ENCODE measurements at regions not wholly inside any gene's neighbourhood (a gene's known extent, or its start where the extent isn't known, plus 50 kb on each side); places are given as distances from the start of the nearest gene placed in this dataset.

GRCh38 chr7:20026762-20027161, 190.4 kb downstream of the MACC1 start:
- DNase-seq (ENCODE audit: insufficient read length, low spot score) (no peak), FAIRE-seq (no peak)

- no peak for DNase-seq (ENCODE audit: insufficient read length, low spot score)
- FAIRE-seq, result peak; percentile 53
Measured at GRCh38 chr7:20021831-20022230, 195.4 kb downstream of the MACC1 start.

- DNase-seq (ENCODE audit: insufficient read length, low spot score) (no peak), FAIRE-seq (peak; percentile 35)
Measured at GRCh38 chr7:20021066-20021465, 196.1 kb downstream of the MACC1 start.

DNA sequence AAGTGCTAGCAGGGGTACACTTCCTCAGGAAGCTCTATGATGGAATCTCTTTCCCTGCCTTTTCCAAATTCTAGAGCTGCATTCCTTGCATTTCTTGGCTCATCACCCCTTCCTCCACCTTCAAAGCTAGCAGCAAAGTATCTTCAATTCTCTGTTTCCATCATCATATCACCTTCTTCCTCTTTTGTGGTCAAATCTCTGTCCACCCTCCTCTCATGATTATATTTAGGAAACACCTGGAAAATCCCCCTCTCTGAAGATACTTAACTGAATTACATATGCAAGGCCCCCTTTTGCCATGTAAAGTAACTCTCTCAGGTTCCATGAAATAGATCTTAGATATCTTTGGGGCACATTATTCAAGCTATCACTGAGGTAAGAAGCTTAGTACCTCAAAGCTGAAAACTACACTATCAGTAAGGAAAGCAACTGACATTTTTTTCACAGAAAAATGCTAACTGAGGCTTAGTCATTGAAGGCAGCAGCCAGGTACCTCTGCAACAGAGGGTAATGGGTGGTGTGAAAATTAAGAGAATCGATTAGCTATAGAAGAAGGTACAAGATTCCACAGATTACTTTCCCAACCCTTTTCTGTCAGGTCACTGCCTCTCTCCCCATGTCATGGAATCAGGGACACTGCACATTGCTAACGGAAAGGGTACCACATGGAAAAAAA, 197.3 kb downstream of the MACC1 start:
- FAIRE-seq (peak; percentile 72), DNase-seq (ENCODE audit: insufficient read length, low spot score) (no peak)

DNA sequence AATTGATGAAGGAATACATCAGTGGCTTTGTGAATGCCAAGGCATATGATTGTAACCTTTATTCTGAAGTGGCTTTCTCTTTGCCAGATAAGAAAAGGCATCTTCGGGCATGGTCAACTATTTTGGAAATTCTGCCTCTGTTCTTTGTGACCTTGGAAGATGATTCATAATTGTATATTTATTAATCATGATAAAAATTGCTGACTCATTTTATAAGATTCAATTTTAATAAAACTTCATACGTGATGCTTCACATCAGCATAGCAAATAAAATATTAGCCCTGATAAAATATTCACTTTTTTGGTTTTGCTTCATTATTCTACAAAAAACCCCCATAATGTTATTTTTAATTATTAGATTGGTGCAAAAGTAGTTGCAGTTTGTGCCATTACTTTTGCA, 200.5 kb downstream of the MACC1 start:
- FAIRE-seq, result no peak
- no peak for DNase-seq (ENCODE audit: insufficient read length, low spot score)

DNA sequence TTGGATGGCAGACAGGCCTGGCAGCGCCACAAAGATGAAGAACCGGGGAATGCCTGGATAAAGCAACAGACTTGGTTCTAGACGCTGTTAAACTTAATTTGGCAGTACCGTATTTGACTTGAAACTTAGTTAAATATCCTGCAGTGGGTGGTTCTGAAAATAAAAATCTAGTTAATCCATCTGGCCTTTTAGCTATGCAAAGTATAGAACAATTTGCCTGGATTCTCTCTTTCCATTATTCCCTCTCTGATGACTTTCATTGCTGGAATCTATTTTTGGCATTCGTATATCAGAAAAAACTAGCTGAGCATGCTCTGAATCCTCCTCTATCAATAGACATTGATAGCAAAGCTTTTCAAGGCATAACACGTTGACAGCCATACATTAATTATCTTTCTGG, 203.6 kb downstream of the MACC1 start:
- FAIRE-seq (no peak), DNase-seq (ENCODE audit: insufficient read length, low spot score) (no peak)

- no peak for FAIRE-seq
- no peak for DNase-seq (ENCODE audit: insufficient read length, low spot score)
Measured at GRCh38 chr7:20012100-20012499, 205.1 kb downstream of the MACC1 start.

- DNase-seq (ENCODE audit: insufficient read length, low spot score) (no peak), FAIRE-seq (peak; percentile 54)
Measured at GRCh38 chr7:20010877-20011276, 206.3 kb downstream of the MACC1 start.

DNA sequence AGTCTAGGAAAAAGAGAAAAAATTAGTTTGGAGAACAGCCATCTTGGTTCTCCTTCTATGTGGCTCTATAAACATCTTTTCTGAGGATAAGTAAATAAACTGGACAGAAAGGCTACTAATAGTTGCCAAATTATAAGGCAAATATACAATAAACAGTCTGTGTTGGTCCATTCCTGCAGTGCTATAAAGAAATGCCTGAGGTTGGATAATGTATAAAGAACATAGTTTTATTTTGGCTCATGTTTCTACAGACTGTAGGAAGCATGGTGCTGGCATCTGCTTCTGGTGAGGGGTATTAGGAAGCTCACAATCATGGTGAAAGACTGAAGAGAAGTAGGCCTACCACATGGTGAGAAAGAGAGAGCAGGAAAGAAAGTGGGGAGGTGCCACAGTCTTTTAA, 209.7 kb downstream of the MACC1 start:
- FAIRE-seq (peak; percentile 58), DNase-seq (ENCODE audit: insufficient read length, low spot score) (no peak)

- no peak for DNase-seq (ENCODE audit: insufficient read length, low spot score)
- FAIRE-seq, result no peak
Measured at GRCh38 chr7:20005081-20005480, 212.1 kb downstream of the MACC1 start.

- no peak for FAIRE-seq
- DNase-seq (ENCODE audit: insufficient read length, low spot score), result no peak
Measured at GRCh38 chr7:19999681-20000080, 217.5 kb downstream of the MACC1 start.

DNA sequence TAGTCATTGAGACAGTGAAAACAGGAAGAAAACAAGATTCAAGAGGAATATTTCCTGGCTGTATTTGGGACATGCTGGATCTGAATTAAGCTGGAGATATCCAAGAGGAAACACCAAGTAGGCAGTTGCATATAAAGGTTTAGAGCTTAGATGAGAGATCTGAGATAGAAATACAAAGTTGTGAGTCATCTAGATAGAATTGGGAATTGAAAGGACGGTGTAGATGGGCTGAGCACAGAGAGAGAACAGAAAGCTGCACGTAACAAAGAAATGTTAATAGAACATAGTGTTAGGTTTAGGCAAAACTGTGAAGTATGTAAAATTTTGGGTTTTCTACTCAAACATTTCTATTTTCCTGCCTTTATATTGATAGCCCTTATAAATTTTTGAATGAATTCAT, 218.5 kb upstream of the TMEM196 start:
- DNase-seq (ENCODE audit: insufficient read length, low spot score), result no peak
- no peak for FAIRE-seq

GRCh38 chr7:19989906-19990305, 216.5 kb upstream of the TMEM196 start:
- FAIRE-seq, result no peak
- no peak for DNase-seq (ENCODE audit: insufficient read length, low spot score)

DNA sequence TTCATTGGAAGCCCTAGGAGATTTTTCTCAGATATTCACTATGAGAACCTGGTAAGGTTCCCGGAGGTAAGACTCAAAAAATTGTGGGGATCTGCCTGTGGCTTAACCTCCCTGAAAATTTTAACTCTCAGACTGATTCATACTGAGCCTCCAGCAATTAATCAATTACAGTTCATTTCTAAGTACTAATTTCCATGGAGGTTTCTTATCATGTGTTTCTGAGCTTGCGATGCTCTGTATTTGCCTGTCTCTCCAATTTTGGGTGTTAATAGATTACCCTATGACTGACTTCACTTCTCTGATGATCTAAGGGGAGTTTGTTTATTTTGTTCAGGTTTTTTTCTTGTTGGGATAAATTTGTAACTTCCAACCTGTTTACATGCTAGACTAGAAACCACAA, 215.4 kb upstream of the TMEM196 start:
- peak; percentile 57 for FAIRE-seq
- DNase-seq (ENCODE audit: insufficient read length, low spot score), result no peak

- FAIRE-seq (no peak), DNase-seq (ENCODE audit: insufficient read length, low spot score) (no peak)
Measured at GRCh38 chr7:19984231-19984632, 210.8 kb upstream of the TMEM196 start.

DNA sequence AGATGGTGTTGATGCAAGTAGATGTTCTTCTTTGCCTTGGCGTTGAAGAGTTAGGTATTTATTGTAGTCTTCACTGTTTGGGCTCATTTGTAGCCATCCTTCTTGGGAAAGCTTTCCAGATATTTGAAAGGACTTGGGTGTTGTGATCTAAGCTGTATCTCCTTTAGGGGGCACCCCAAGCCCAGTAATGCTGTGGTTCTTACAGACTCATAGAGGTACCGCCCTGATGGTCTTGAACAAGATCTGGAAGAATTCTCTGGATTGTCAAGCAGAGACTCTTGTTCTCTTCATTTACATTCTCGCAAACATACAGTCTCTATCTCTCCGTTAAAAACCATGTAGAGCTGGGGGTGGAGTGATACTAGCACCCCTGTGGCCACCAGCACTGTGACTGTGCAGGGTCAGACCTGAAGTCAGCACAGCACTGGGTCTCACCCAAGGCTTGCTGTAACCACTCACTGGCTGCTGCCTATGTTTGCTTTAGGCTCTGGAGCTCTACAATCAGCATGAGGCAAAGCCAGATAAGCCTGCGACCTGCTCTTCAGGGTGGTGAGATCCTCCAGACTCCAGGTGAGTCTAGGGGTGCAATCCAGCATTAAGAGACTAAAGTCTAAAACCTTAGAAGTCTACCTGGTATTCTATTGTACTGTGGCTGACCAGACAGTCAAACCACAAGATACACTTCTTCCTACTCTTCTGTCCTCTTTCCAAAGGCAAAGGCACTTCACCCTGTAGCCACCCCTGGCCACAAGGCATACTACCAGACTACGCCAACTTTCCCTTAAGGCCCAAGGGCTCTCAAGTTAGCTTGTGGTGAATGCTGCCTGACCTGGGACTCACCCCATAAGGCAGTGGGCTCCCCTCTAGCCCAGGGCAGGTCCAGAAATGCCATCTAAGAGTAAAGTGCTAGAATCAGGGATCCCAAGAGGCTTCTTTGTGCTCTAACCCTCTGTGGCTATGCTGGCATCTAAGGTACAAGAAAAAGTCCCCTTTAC, 209.7 kb upstream of the TMEM196 start:
- DNase-seq (ENCODE audit: insufficient read length, low spot score) (no peak), FAIRE-seq (peak; percentile 55)

DNA sequence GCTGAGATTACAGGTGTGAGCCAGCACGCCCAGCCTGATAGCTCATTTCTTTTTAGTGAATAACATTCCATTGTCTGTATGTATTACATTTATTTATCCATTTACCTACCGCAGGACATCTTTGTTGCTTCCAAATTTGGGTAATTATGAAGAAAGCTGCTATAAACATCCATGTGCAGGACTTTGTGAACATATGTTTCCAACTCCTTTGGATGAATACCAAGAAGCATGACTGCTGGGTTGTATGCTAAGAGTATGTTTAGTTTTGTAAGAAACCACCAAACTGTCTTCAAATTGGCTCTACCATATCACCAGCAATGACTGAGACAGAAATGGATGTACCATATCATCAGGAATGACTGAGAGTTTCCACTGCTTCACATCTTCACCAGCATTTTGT, 200.2 kb upstream of the TMEM196 start:
- no peak for DNase-seq (ENCODE audit: insufficient read length, low spot score)
- FAIRE-seq, result no peak

DNA sequence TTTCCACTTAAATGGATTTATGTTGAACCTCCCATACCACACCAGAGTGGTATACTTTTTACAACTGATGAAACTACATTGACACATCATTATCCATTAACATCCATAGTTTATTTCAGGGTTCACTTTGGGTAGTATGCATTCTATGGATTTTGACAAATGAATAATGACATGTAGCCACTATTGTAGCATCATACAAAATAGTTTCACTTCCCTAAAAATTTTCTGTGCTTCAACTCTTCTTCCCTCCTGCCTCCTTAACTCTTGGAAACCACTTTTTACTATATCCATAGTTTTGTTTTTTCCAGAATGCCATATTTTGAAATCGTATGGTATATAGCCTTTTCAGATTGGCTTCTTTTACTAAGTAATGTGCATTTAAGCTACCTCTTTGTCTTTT, 199.5 kb upstream of the TMEM196 start:
- DNase-seq (ENCODE audit: insufficient read length, low spot score) (no peak), FAIRE-seq (peak; percentile 77)

DNA sequence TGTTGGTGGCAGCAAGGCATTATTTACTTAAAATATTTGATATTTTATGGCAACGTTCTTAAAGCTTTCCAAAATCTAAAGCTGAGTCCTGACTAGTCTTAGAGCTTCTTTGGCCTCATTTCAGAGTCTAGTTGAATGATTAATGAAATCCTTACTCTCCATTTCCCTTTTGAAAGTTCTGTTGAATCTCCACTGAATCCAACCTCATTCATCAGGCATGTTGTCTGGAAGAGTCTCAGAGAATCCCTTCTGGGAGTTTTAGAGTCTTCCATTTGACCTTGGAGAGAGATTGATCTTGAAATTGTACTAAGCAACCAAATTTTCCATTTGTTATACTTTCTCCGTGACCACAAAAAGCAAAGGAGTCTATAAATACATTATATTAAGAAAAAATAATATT, 198.5 kb upstream of the TMEM196 start:
- DNase-seq (ENCODE audit: insufficient read length, low spot score) (no peak), FAIRE-seq (no peak)

DNA sequence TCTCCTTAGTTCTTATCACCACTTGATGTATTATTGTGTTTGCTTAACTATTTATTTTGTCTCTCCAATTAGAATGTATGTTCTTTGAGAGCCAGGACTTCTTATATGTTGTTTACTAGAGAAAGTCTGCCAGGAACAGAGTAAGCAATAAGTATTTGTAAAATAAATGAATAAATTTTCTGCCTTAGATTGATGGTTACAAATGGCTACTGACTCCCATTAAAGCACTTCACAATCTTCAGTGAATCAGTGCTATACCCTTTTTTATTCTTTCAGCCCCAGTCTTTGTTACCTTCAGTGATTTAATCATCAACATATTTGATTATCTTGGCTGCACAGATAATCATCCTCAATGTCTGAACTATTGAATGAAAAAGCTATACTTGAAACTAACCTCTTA, 197.1 kb upstream of the TMEM196 start:
- no peak for FAIRE-seq
- no peak for DNase-seq (ENCODE audit: insufficient read length, low spot score)

DNA sequence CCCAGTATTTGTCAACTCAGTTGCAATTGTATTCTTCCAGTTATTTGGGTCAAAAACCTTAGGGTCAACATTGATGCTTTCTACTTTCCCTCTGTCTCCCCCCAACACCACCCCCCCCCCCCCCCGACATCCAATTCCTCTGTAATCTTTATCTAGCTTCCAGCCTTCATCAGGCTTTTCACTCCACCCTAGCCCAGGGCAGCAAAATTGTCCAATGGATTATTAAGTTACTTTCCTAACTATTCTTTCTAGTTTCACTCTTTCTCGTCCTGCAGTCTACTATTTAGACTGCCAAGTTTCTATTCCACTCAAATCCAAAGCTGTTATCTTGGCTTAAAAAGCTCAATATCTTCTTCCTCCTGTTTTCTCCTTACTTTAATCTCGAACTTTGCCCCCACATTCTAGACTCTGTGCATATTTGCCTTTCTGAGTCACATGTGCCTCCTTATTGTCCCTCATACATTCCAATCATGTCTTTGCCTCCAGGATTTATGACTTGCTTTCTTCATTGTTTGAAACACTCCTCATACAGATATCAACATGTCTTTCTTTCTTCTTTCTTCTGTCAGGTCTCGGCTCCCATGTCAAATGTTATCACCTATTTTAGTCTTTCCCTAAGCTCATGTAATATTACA, 196.6 kb upstream of the TMEM196 start:
- DNase-seq (ENCODE audit: insufficient read length, low spot score), result no peak
- FAIRE-seq, result no peak

GRCh38 chr7:19964246-19964645, 190.8 kb upstream of the TMEM196 start:
- DNase-seq (ENCODE audit: insufficient read length, low spot score) (no peak), FAIRE-seq (no peak)
